Activated CD4-positive, alpha-beta memory T cell treated with anti-CD3 and anti-CD28 coated beads for 36 hours (primary cell): ENCODE measurements at regions not wholly inside any gene's neighbourhood (a gene's known extent, or its start where the extent isn't known, plus 50 kb on each side); places are given as distances from the start of the nearest gene placed in this dataset.

Experiments used
- CTCF ChIA-PET: fragments of 350-600 bp; sonication (Branson Sonifier 250); formaldehyde crosslinking; loops from one replicate; lab custom pipeline; 2021; ENCODE audit warnings: antibody characterized with exemption, inconsistent platforms; lab: Charles Lee
- POLR2A ChIA-PET: fragments of 350-600 bp; sonication (Branson Sonifier 250); formaldehyde crosslinking; loops from one replicate; lab custom pipeline; 2021; ENCODE audit warnings: antibody characterized with exemption; lab: Charles Lee
- DNase-seq: peaks from one replicate; pipeline ENCODE4 v3.0.0-alpha.2; 2020
- H3K27ac Mint-ChIP-seq: one replicate; pipeline ENCODE4 v1.8.0; 2021; ENCODE audit warnings: mixed read lengths
- H3K27me3 Mint-ChIP-seq: one replicate; pipeline ENCODE4 v1.8.0; 2021; ENCODE audit warnings: mixed read lengths
- H3K36me3 Mint-ChIP-seq: one replicate; pipeline ENCODE4 v1.8.0; 2021; ENCODE audit warnings: mixed read lengths
- H3K4me1 Mint-ChIP-seq: one replicate; pipeline ENCODE4 v1.8.0; 2021; ENCODE audit warnings: low read depth, mixed read lengths
- H3K4me3 Mint-ChIP-seq: one replicate; pipeline ENCODE4 v1.8.0; 2021; ENCODE audit warnings: mild to moderate bottlenecking, mixed read lengths
- H3K9me3 Mint-ChIP-seq: one replicate; pipeline ENCODE4 v1.8.0; 2021; ENCODE audit warnings: mixed read lengths
- intact Hi-C: fragments of 100-400 bp; cut with micrococcal nuclease; formaldehyde crosslinking; loops from one replicate; pipeline ENCODE4 v1.15.1; 2023

DNA sequence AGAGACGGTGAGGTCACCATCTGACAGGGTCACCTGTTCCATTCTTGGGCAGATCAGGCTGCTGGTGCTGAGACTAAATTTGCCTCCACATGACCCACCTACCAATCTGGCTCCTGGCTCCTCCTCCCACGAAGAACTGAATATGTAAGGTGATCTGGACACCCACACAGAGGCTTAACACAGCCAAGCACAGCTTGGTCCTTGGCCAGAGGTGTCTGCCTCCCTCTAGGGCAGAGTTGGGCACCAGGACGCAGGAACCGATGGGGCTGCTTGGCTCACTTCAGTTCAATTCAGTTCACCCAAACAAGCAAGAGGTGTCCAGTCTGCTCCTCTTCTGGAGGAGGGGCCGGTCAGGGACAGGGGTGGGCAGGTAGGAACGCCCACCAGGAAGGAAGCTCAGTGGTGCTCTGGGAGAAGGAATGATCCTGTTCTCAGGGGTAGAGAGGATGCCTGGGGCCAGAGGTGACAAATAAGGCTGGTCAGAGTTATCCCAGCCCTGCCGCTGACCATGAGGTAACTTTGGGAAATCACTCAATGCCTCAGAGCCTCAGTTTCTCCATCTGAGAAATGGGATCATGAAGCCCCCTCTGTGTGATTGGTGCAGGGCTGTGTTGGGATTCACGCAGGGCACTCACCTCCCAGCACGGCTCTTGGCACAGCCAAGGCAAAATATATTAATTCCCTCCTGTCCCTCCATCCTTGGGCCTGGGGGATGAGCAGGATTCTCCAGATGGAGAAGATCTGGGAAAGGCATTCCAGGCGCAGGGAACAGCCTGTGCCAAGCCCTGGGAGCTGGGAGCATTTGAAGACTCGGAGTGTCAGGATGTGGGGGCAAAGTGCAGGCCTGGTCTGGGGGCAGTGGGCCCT is 284.5 kb downstream of the PTPRU start:
- DNase-seq = no peak
- Mint-ChIP-seq H3K27ac (no peak overlapping the region), H3K4me3 (no peak overlapping the region), H3K9me3 (no peaks in the 10 kb centered on the region), H3K4me1 (no peaks in the 10 kb centered on the region), H3K27me3 (peaks cover 19% of the 10 kb centered on the region), H3K36me3 (no peaks in the 10 kb centered on the region)
- ChIA-PET POLR2A (no interaction called here), CTCF (no interaction called here)
- intact Hi-C loops = no loop called here

DNA sequence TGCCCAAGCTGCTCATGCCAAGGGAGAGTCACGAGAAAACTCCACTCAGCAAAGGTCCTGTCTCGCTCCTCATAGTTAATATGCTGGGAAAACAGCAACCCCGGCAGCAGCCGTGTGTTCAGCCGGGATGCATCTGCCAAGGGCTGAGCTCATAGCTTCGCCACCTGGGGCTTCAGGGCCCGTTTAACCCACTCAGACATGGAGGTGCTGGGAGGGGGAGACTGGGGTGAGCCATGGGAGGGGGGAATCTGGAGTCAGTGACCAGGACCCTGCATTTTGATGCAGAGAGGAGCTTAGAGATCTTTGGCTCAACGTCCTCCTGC is 283.4 kb downstream of the PTPRU start:
- no peaks in the 10 kb centered on the region for H3K9me3 Mint-ChIP-seq
- ChIA-PET POLR2A (no interaction called here), CTCF (no interaction called here)
- H3K27ac Mint-ChIP-seq = no peak overlapping the region
- no peak for DNase-seq
- no peaks in the 10 kb centered on the region for H3K4me1 Mint-ChIP-seq
- intact Hi-C loops = no loop called here
- no peaks in the 10 kb centered on the region for H3K36me3 Mint-ChIP-seq
- H3K27me3 Mint-ChIP-seq = peaks cover 15% of the 10 kb centered on the region
- H3K4me3 Mint-ChIP-seq = no peak overlapping the region

- no peak for DNase-seq
- no peaks in the 10 kb centered on the region for H3K4me1 Mint-ChIP-seq
- intact Hi-C loops = no loop called here
- H3K4me3 Mint-ChIP-seq = no peak overlapping the region
- CTCF ChIA-PET = no interaction called here
- H3K36me3 Mint-ChIP-seq = no peaks in the 10 kb centered on the region
- POLR2A ChIA-PET = no interaction called here
- no peaks in the 10 kb centered on the region for H3K9me3 Mint-ChIP-seq
- H3K27ac Mint-ChIP-seq = no peak overlapping the region
- peaks cover 15% of the 10 kb centered on the region for H3K27me3 Mint-ChIP-seq
These were observed 282.9 kb downstream of the PTPRU start for GRCh38 chr1:29519108-29519787.

GRCh38 chr1:29518183-29518835 is 282.0 kb downstream of the PTPRU start:
- DNase-seq = no peak
- intact Hi-C loops = no loop called here
- Mint-ChIP-seq H3K4me1 (no peaks in the 10 kb centered on the region), H3K4me3 (no peak overlapping the region), H3K27me3 (peaks cover 11% of the 10 kb centered on the region), H3K27ac (no peak overlapping the region), H3K9me3 (no peaks in the 10 kb centered on the region), H3K36me3 (no peaks in the 10 kb centered on the region)
- ChIA-PET POLR2A (no interaction called here), CTCF (no interaction called here)

- H3K9me3 Mint-ChIP-seq = no peaks in the 10 kb centered on the region
- DNase-seq = no peak
- no peaks in the 10 kb centered on the region for H3K36me3 Mint-ChIP-seq
- no peak overlapping the region for H3K27ac Mint-ChIP-seq
- H3K4me1 Mint-ChIP-seq = no peaks in the 10 kb centered on the region
- no peak overlapping the region for H3K4me3 Mint-ChIP-seq
- ChIA-PET CTCF (no interaction called here), POLR2A (no interaction called here)
- intact Hi-C loops = no loop called here
- H3K27me3 Mint-ChIP-seq = peaks cover 7% of the 10 kb centered on the region
These were observed 281.1 kb downstream of the PTPRU start for GRCh38 chr1:29517251-29518086.

DNA sequence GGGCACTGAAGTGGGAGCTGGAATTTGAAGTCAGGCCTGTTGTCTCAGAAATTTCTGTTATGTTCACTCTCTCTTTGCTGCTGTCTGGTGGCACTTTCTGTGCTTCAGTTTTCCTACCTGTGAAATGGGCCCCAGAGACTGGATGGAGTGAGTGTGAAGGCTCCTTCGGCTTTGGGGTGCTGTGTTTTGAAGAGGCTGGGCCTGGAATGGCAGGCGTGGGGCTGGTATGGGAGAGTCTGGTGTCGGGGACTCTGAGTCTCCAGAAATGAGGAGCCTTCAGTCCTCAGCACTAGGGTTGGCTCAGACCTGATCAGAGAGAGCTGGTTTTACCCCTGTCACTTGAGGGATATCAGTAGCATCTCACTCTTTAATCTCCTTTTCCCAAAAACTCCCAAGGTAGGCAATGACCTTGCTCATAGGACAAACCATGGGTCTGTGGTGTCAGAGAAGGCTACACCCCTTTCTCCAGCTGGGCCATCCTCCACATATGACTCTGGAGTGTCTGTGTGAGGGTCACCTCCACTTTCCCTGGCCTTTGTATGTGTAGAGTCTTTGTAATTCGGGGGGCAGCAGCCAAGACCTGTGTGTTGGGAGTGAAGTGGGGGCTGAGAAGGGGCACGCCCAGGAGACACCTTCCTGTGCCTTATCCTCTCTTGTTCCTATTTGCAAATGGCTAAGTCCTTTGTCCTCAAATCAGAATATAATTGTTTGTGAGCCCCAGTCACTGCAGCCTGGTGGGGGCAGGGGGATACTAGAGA is 279.9 kb downstream of the PTPRU start:
- Mint-ChIP-seq H3K27ac (no peak overlapping the region), H3K36me3 (no peaks in the 10 kb centered on the region), H3K27me3 (peaks cover 5% of the 10 kb centered on the region), H3K4me3 (no peak overlapping the region), H3K9me3 (peaks cover 4% of the 10 kb centered on the region), H3K4me1 (no peaks in the 10 kb centered on the region)
- CTCF ChIA-PET = no interaction called here
- POLR2A ChIA-PET = no interaction called here
- no peak for DNase-seq
- intact Hi-C loops = no loop called here

- no peak for DNase-seq
- H3K36me3 Mint-ChIP-seq = no peaks in the 10 kb centered on the region
- POLR2A ChIA-PET = no interaction called here
- H3K27ac Mint-ChIP-seq = no peak overlapping the region
- no peaks in the 10 kb centered on the region for H3K4me1 Mint-ChIP-seq
- CTCF ChIA-PET = no interaction called here
- intact Hi-C loops = no loop called here
- H3K9me3 Mint-ChIP-seq = peaks cover 4% of the 10 kb centered on the region
- H3K27me3 Mint-ChIP-seq = peaks cover 3% of the 10 kb centered on the region
- H3K4me3 Mint-ChIP-seq = no peak overlapping the region
These were observed 279.0 kb downstream of the PTPRU start for GRCh38 chr1:29515170-29515955.

DNA sequence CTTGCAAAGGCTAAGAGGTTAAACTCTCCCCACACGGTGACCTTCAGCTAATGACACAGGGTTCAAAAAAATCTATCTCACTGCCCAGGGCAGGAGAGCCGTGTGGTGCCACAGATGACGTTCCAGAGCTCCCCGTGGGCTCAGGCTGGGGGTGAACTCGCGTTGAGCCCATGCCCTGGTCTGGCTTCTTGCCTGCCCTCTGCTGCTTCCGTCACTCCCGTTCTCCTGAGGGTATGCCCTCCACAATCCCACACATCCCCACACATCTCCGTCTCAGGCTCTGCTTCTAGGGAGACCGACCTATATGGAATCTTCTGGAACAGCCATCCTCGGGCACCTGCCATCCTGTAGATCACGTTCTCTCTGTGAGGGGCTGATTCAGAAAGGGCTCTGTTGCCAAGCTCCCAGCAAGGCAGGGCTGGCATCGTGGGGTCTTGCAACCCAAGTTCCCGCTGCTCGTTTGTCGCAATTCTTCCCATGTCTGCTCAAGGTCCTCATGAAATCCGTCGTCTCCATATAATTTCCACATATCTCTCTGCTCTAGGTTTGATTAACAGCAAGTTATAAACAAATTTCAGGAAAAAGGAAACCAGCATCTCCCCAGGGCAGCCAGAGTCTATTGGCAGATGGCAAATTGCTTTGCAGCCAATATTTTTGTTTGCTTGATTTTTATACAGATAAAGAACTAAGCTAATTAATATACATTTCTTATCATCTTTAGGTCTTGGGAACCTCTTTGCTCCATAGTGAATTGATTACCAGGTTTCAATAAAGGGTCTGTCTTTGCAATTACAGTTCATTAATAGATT is 278.2 kb downstream of the PTPRU start:
- H3K4me3 Mint-ChIP-seq = no peak overlapping the region
- no peaks in the 10 kb centered on the region for H3K36me3 Mint-ChIP-seq
- peaks cover 3% of the 10 kb centered on the region for H3K27me3 Mint-ChIP-seq
- no peak overlapping the region for H3K27ac Mint-ChIP-seq
- H3K4me1 Mint-ChIP-seq = no peaks in the 10 kb centered on the region
- intact Hi-C loops = no loop called here
- ChIA-PET POLR2A (no interaction called here), CTCF (no interaction called here)
- H3K9me3 Mint-ChIP-seq = peaks cover 4% of the 10 kb centered on the region
- DNase-seq = no peak

- peak; percentile 16 for DNase-seq
- Mint-ChIP-seq H3K36me3 (no peaks in the 10 kb centered on the region), H3K9me3 (peaks cover 4% of the 10 kb centered on the region), H3K27ac (no peak overlapping the region), H3K27me3 (peaks cover 8% of the 10 kb centered on the region), H3K4me1 (no peaks in the 10 kb centered on the region), H3K4me3 (no peak overlapping the region)
- ChIA-PET CTCF (no interaction called here), POLR2A (no interaction called here)
- intact Hi-C loops = no loop called here
These were observed 277.0 kb downstream of the PTPRU start for GRCh38 chr1:29513357-29513756.

DNA sequence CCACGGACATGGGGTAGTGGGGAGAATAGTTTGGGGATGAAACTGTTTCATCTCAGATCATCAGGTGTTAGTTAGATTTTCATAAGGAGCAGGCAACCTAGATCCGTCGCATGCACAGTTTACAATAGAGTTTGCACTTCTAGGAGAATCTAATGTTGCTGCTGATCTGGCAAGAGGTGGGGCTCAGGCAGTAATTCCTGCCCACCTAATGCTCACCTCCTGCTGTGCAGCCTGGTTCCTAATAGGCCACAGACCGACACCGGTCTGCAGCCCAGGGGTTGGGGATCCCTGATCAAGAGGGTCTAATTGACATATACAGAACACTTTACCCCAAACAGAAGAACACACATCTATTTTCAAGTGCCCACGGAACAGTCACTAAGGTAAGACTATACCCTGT is 275.1 kb downstream of the PTPRU start:
- no peak overlapping the region for H3K27ac Mint-ChIP-seq

More for the DNA sequence above, 275.1 kb downstream of the PTPRU start:
- Mint-ChIP-seq H3K36me3 (no peaks in the 10 kb centered on the region), H3K4me1 (no peaks in the 10 kb centered on the region), H3K9me3 (peaks cover 4% of the 10 kb centered on the region), H3K4me3 (no peak overlapping the region), H3K27me3 (peaks cover 9% of the 10 kb centered on the region)
- intact Hi-C loops = no loop called here
- no peak for DNase-seq
- POLR2A ChIA-PET = no interaction called here
- CTCF ChIA-PET = no interaction called here
